Sigmoid colon (tissue), 6 donors: ENCODE measurements at regions not wholly inside any gene's neighbourhood (a gene's known extent, or its start where the extent isn't known, plus 50 kb on each side); places are given as distances from the start of the nearest gene placed in this dataset.

Experiments used
- DNase-seq: peaks from one replicate; pipeline ENCODE4 v3.0.0-alpha.2; 2019
- H3K27ac ChIP-seq, 4 donors: fragments of 200-600 bp; sonication (generic); one replicate each; pipeline ENCODE4 v1.5.1; 2016 to 2019; ENCODE audit warnings: mild to moderate bottlenecking in 1 of 4
- H3K27me3 ChIP-seq, 3 donors: fragments of 200-600 bp; sonication (generic); one replicate each; pipeline ENCODE4 v1.5.1; 2019; ENCODE audit warnings: mild to moderate bottlenecking in 1 of 3
- H3K36me3 ChIP-seq, 4 donors: fragments of 200-600 bp; sonication (generic); one replicate each; pipeline ENCODE4 v1.5.1; 2016 to 2019
- H3K4me1 ChIP-seq, 4 donors: fragments of 200-600 bp; sonication (generic); one replicate each; pipeline ENCODE4 v1.5.1; 2017 to 2019
- H3K4me3 ChIP-seq, 4 donors: fragments of 200-600 bp; sonication (generic); one replicate each; pipeline ENCODE4 v1.5.1; 2017 to 2019; ENCODE audit warnings: mild to moderate bottlenecking in 2 of 4, moderate library complexity in 1 of 4
- H3K9me3 ChIP-seq, 4 donors: fragments of 200-600 bp in 3 of 4; sonication (generic) in 3 of 4; one replicate each; pipeline versions ENCODE4 v1.5.1 to v1.6.1; 2013 to 2019
- EP300 ChIP-seq, 4 donors: sonication (generic); formaldehyde crosslinking; IDR thresholded peaks; one replicate each; pipeline ENCODE4 v1.6.1; 2017; ENCODE audit warnings: antibody characterized with exemption in 4 of 4
- POLR2A ChIP-seq, 2 donors: fragments of 450-650 bp; IDR thresholded peaks; one replicate each; pipeline ENCODE4 v1.6.1; 2016; ENCODE audit warnings: antibody characterized with exemption in 2 of 2, mild to moderate bottlenecking in 2 of 2, moderate library complexity in 2 of 2
- POLR2AphosphoS5 ChIP-seq, 4 donors: sonication (generic); formaldehyde crosslinking; IDR thresholded peaks; one replicate each; pipeline ENCODE4 v1.6.1; 2017; ENCODE audit warnings: antibody characterized with exemption in 4 of 4
- WGBS, 2 donors: extraction: QIAGEN DNeasy Blood & Tissue Kit; methylation state at CpG; one replicate each; pipeline ENCODE4 v1.1.7; 2013; 5-methylcytosine and 5-hydroxymethylcytosine counted together
- intact Hi-C: fragments of 100-400 bp; cut with DNase I; formaldehyde crosslinking; loops from one replicate; pipeline ENCODE4 v1.15.1; 2023
- TF ChIP-seq, protein P1 (sequence below), 4 experiments: fragments of 450-650 bp in 3 of 4; fragments of 200-600 bp in 1 of 4; IDR thresholded peaks; one replicate each; pipeline ENCODE4 v1.5.1; 2016 to 2019; ENCODE audit warnings: antibody characterized with exemption in 4 of 4, mild to moderate bottlenecking in 3 of 4, moderate library complexity in 2 of 4
- donor health status: healthy with polysubstance abuse.
- donor health status: healthy.

DNA sequence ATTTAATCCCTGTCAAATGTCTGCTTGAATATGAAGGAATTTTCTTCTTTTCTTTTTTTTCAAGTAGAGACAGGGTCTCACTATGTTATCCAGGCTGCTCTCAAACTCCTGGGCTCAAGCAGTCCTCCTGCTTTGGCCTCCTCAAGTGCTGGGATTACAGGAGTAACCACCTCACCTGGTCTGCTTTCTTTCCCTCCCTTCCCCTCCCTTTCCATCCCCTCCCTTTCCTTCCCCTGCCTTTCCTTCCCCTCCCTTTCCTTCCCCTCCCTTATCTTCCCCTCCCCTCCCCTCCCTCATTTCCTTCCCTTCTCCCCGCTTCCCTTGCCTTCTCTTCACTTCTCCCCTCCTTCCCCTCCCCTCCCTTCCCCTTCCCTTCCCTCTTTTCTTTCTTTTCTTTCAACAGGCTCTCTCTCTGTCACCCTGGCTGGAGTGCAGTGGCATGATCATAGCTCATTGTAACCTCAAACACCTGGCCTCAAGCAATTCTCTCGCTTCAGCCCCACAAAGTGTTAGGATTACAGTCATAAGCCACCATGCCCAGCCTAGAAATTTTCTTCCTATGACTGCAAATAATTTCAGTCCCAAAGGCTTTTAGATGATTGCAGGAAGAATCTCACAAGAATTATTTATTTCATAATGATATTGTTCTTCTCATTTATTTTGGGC is 168.9 kb downstream of the AASDH start:
- Histone ChIP-seq H3K27ac (no peak overlapping the region), H3K4me3 (no peak overlapping the region), H3K27me3 (no peaks in the 10 kb centered on the region), H3K9me3 (no peaks in the 10 kb centered on the region), H3K36me3 (no peaks in the 10 kb centered on the region), H3K4me1 (no peaks in the 10 kb centered on the region)
- intact Hi-C loops = no loop called here
- 57 to 77% methylated on average over 2 of the region's 2 CpGs for WGBS, 2 donors
- DNase-seq = no peak
- TF ChIP-seq, protein P1, sequence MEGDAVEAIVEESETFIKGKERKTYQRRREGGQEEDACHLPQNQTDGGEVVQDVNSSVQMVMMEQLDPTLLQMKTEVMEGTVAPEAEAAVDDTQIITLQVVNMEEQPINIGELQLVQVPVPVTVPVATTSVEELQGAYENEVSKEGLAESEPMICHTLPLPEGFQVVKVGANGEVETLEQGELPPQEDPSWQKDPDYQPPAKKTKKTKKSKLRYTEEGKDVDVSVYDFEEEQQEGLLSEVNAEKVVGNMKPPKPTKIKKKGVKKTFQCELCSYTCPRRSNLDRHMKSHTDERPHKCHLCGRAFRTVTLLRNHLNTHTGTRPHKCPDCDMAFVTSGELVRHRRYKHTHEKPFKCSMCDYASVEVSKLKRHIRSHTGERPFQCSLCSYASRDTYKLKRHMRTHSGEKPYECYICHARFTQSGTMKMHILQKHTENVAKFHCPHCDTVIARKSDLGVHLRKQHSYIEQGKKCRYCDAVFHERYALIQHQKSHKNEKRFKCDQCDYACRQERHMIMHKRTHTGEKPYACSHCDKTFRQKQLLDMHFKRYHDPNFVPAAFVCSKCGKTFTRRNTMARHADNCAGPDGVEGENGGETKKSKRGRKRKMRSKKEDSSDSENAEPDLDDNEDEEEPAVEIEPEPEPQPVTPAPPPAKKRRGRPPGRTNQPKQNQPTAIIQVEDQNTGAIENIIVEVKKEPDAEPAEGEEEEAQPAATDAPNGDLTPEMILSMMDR (IDR thresholded peaks at IDR 0.05) = no peak
- no peak for TF ChIP-seq POLR2A (IDR thresholded peaks at IDR 0.05)
- no peak for TF ChIP-seq EP300 (IDR thresholded peaks at IDR 0.05)
- TF ChIP-seq POLR2AphosphoS5 (IDR thresholded peaks at IDR 0.05) = no peak

DNA sequence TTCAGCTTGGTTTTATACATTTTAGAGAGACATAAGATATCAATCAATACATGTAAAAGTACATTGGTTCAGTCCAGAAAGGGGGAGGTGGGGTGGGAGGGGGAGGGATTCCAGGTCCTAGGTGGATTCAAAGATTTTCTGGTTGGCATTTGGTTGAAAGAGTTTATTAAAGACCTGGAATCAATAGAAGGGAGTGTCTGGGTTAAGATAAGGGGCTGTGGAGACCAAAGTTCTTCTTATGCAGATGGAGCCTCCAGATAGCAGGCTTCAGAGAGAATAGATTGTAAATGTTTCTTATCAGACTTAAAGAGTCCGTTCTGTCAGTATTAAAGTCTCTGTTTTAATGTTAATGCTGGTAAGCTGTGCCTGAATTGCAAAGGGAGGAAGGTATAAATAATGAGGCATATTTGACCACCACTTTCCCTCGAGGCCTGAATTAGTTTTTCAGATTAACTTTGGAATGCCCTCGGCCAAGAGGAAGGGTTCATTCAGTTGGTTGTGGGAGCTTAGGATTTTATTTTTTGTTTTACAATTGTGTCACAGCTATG is 169.9 kb downstream of the AASDH start:
- no peak overlapping the region for H3K4me3 ChIP-seq
- intact Hi-C loops = no loop called here
- no peaks in the 10 kb centered on the region for H3K9me3 ChIP-seq
- TF ChIP-seq, protein P1 (IDR thresholded peaks at IDR 0.05) = no peak
- H3K27ac ChIP-seq = no peak overlapping the region
- DNase-seq = no peak
- no peaks in the 10 kb centered on the region for H3K27me3 ChIP-seq
- H3K36me3 ChIP-seq = no peaks in the 10 kb centered on the region
- no peaks in the 10 kb centered on the region for H3K4me1 ChIP-seq
- 26 to 73% methylated on average over 3 of the region's 3 CpGs for WGBS, 2 donors

DNA sequence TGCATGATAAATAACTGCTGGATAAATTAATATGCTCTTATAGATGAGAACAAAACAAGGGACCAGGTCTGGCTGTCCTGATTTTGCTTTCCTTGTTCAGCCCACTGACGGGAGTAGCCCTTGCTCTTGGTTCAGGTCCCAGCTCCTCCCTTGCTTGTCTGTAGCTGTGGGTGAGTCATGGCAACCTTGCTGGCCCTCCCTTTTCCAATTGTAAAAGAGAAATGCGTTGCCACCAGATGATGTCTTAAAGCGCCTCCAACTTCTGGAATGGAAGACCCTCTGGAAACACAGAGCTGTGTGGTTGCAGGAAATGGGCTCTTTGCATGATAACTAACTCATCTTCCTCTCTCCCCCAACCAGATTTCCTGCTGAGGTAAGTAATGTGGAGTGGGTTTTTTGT is 171.4 kb downstream of the AASDH start:
- Histone ChIP-seq H3K27ac (no peak overlapping the region), H3K4me3 (no peak overlapping the region), H3K27me3 (no peaks in the 10 kb centered on the region), H3K36me3 (no peaks in the 10 kb centered on the region), H3K9me3 (peaks cover 0 to 3% (median 0%) of the 10 kb centered on the region in 4 donors), H3K4me1 (no peaks in the 10 kb centered on the region)
- no peak for DNase-seq
- intact Hi-C loops = no loop called here
- TF ChIP-seq, protein P1 (IDR thresholded peaks at IDR 0.05) = no peak
- TF ChIP-seq POLR2AphosphoS5 (IDR thresholded peaks at IDR 0.05) (no peak), POLR2A (IDR thresholded peaks at IDR 0.05) (no peak), EP300 (IDR thresholded peaks at IDR 0.05) (no peak)
- WGBS, 2 donors = 6 to 26% methylated on average over 3 of the region's 3 CpGs

DNA sequence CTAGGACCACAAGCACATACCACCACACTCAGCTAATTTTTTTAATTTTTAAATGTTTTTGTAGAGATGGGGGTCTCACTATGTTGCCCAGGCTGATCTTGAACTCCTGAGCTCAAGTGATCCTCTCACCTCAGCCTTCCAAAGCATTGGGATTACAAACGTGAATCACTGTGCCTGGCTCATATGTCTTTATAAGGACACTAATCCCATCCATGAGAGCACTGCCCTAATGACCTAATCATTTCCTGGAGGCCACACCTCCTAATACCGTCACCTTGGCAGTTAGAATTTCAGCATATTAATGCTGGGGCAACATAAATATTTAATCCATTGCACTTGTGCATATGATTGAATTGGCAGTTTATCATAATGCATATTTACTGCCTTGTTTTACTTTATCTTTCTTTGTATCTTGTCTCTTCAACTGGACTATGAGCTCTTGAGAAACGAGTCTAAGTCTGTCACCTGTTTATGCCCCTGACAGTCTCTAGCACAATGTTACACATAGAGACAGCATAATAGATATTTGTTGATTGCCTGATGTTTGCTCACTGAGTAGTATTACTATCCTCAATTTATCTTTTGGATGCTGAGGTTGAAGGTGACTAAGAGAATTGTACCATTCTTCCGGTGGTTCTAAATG is 172.0 kb downstream of the AASDH start:
- H3K4me3 ChIP-seq = no peak overlapping the region
- H3K27ac ChIP-seq = no peak overlapping the region
- no peaks in the 10 kb centered on the region for H3K27me3 ChIP-seq
- H3K9me3 ChIP-seq = peaks cover 0 to 3% (median 0%) of the 10 kb centered on the region in 4 donors
- intact Hi-C loops = no loop called here
- no peak for DNase-seq
- H3K4me1 ChIP-seq = no peaks in the 10 kb centered on the region
- no peaks in the 10 kb centered on the region for H3K36me3 ChIP-seq
- 30 to 61% methylated on average over 4 of the region's 4 CpGs for WGBS, 2 donors
- TF ChIP-seq, protein P1 (IDR thresholded peaks at IDR 0.05) = no peak
- TF ChIP-seq EP300 (IDR thresholded peaks at IDR 0.05) (no peak), POLR2AphosphoS5 (IDR thresholded peaks at IDR 0.05) (no peak), POLR2A (IDR thresholded peaks at IDR 0.05) (no peak)
